HG03175 (cell line): ENCODE measurements at regions not wholly inside any gene's neighbourhood (a gene's known extent, or its start where the extent isn't known, plus 50 kb on each side); places are given as distances from the start of the nearest gene placed in this dataset.

Experiments used
- ATAC-seq: cut with Tn5 transposase; IDR thresholded peaks from one replicate; pipeline ENCODE4 v1.9.1; 2021; ENCODE audit warnings: mild to moderate bottlenecking, moderate library complexity; ENCODE audit not compliant: unreplicated experiment

- ATAC-seq = no peak
These were observed 134.1 kb downstream of the SOX9 start for GRCh38 chr17:72254808-72255449.

- ATAC-seq = no peak
These were observed 134.7 kb downstream of the SOX9 start for GRCh38 chr17:72255481-72255880.

- ATAC-seq = no peak
These were observed 137.9 kb downstream of the SOX9 start for GRCh38 chr17:72258711-72259110.

- ATAC-seq = no peak
These were observed 139.1 kb downstream of the SOX9 start for GRCh38 chr17:72259922-72260321.

- no peak for ATAC-seq
These were observed 141.9 kb downstream of the SOX9 start for GRCh38 chr17:72262766-72263165.

- ATAC-seq = no peak
These were observed 144.0 kb downstream of the SOX9 start for GRCh38 chr17:72264682-72265405.

GRCh38 chr17:72266112-72266775 lies 145.4 kb downstream of the SOX9 start:
- ATAC-seq = no peak

- ATAC-seq = no peak
These were observed 146.8 kb downstream of the SOX9 start for GRCh38 chr17:72267601-72268000.

GRCh38 chr17:72268431-72268830 lies 147.6 kb downstream of the SOX9 start:
- no peak for ATAC-seq

GRCh38 chr17:72270273-72270924 lies 149.6 kb downstream of the SOX9 start:
- no peak for ATAC-seq

GRCh38 chr17:72271603-72272002 lies 150.8 kb downstream of the SOX9 start:
- no peak for ATAC-seq

- no peak for ATAC-seq
These were observed 152.7 kb downstream of the SOX9 start for GRCh38 chr17:72273289-72274056.

- ATAC-seq = no peak
These were observed 153.8 kb downstream of the SOX9 start for GRCh38 chr17:72274614-72275013.

GRCh38 chr17:72280881-72281280 lies 160.1 kb downstream of the SOX9 start:
- ATAC-seq = no peak

- ATAC-seq = no peak
These were observed 161.7 kb downstream of the SOX9 start for GRCh38 chr17:72282439-72283029.

GRCh38 chr17:72284806-72285205 lies 164.0 kb downstream of the SOX9 start:
- ATAC-seq = no peak

GRCh38 chr17:72287586-72287985 lies 166.8 kb downstream of the SOX9 start:
- ATAC-seq = no peak

- ATAC-seq = no peak
These were observed 173.7 kb downstream of the SOX9 start for GRCh38 chr17:72294487-72294893.

- ATAC-seq = no peak
These were observed 175.1 kb downstream of the SOX9 start for GRCh38 chr17:72295916-72296315.

- no peak for ATAC-seq
These were observed 175.6 kb downstream of the SOX9 start for GRCh38 chr17:72296456-72296855.
